HEK293T (cell line): ENCODE measurements at regions not wholly inside any gene's neighbourhood (a gene's known extent, or its start where the extent isn't known, plus 50 kb on each side); places are given as distances from the start of the nearest gene placed in this dataset.
"Not testable (repeated sequence)": the region's sequence is repeated elsewhere in the genome, so short reads cannot be mapped to it uniquely, and the experiment has no call there.

Experiments
- ARNT ChIP-seq: fragments of 450-650 bp; IDR thresholded peaks from 2 replicates; pipeline ENCODE4 v1.6.1; 2017; ENCODE audit warnings: mild to moderate bottlenecking
- BHLHE40 ChIP-seq: fragments of 450-650 bp; IDR thresholded peaks from 2 replicates; pipeline ENCODE4 v1.6.1; 2016; ENCODE audit warnings: mild to moderate bottlenecking, moderate library complexity, borderline replicate concordance
- ELF4 ChIP-seq: fragments of 450-650 bp; IDR thresholded peaks from 2 replicates; pipeline ENCODE4 v1.6.1; 2017; ENCODE audit warnings: antibody characterized with exemption
- FOXA1 ChIP-seq: fragments of 450-650 bp; IDR thresholded peaks from 2 replicates; pipeline ENCODE4 v1.6.1; 2016; ENCODE audit warnings: mild to moderate bottlenecking
- FOXM1 ChIP-seq: fragments of 450-650 bp; IDR thresholded peaks from 2 replicates; pipeline ENCODE4 v1.6.1; 2017; ENCODE audit warnings: mild to moderate bottlenecking, borderline replicate concordance
- L3MBTL2 ChIP-seq: fragments of 450-650 bp; conservative IDR thresholded peaks from 2 replicates; pipeline ENCODE4 v1.6.1; 2016; ENCODE audit warnings: mild to moderate bottlenecking
- LEF1 ChIP-seq: fragments of 450-650 bp; IDR thresholded peaks from 2 replicates; pipeline ENCODE4 v1.6.1; 2017; ENCODE audit warnings: mild to moderate bottlenecking, borderline replicate concordance
- NFRKB ChIP-seq: fragments of 450-650 bp; IDR thresholded peaks from 2 replicates; pipeline ENCODE4 v1.6.1; 2016; ENCODE audit warnings: mild to moderate bottlenecking, moderate library complexity
- SP1 ChIP-seq: fragments of 450-650 bp; IDR thresholded peaks from 2 replicates; pipeline ENCODE4 v1.6.1; 2017
- SUZ12 ChIP-seq: fragments of 450-650 bp; IDR thresholded peaks from 2 replicates; pipeline ENCODE4 v1.6.1; 2016; ENCODE audit warnings: mild to moderate bottlenecking
- TARDBP ChIP-seq: fragments of 450-650 bp; IDR thresholded peaks from 2 replicates; pipeline ENCODE4 v1.6.1; 2016
- ZNF384 ChIP-seq: fragments of 450-650 bp; IDR thresholded peaks from 2 replicates; pipeline ENCODE4 v1.6.1; 2016
- TF ChIP-seq, protein P1 (sequence below): fragments of 450-650 bp; IDR thresholded peaks from 2 replicates; pipeline ENCODE4 v1.6.1; 2016

DNA sequence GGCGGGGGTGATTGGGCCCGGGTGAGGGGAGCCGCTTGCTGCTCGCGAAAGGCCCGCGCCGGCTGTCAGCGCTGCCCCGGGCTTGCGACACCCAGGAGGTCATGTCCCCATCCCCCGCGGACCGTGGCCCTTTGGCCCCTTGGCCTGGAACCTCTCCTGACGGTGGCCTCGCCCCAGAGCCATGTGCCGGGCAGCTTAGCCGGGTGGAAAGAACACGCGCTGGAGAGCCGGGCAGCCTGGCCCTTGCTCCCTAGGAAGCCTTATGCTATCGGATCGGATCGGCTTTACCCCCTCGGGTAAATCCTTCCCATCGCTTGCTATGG is 55.4 kb upstream of the PLGLB1 start:
- not testable (repeated sequence) for TF ChIP-seq FOXM1, SUZ12, BHLHE40, L3MBTL2, SP1, NFRKB, ELF4, ZNF384, LEF1, FOXA1, TARDBP, ARNT
- TF ChIP-seq, protein P1, sequence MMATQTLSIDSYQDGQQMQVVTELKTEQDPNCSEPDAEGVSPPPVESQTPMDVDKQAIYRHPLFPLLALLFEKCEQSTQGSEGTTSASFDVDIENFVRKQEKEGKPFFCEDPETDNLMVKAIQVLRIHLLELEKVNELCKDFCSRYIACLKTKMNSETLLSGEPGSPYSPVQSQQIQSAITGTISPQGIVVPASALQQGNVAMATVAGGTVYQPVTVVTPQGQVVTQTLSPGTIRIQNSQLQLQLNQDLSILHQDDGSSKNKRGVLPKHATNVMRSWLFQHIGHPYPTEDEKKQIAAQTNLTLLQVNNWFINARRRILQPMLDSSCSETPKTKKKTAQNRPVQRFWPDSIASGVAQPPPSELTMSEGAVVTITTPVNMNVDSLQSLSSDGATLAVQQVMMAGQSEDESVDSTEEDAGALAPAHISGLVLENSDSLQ: not testable (repeated sequence)
